ENCODE measurements at regions not wholly inside any gene's neighbourhood (a gene's known extent, or its start where the extent isn't known, plus 50 kb on each side); places are given as distances from the start of the nearest gene placed in this dataset.

DNA sequence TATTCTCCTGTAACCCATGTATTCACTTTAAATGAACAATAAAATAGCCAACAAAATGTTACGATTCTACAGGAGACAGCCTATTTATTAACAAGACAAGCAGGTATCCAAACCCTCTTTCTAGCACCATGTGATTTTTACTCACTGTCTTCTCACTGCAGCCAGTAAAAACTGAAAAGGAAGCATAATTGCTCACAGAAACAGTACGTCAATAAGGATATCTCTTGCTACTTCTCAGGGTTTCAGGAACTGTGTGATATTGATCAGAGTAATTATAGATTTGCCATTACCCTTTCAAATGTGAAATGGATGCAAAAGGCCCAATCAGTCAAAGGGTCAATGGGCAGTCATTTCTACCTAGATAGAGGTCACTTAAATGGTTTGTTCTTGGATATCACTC lies 1473.8 kb upstream of the DDX18 start:
- DNase-seq: no peak

DNA sequence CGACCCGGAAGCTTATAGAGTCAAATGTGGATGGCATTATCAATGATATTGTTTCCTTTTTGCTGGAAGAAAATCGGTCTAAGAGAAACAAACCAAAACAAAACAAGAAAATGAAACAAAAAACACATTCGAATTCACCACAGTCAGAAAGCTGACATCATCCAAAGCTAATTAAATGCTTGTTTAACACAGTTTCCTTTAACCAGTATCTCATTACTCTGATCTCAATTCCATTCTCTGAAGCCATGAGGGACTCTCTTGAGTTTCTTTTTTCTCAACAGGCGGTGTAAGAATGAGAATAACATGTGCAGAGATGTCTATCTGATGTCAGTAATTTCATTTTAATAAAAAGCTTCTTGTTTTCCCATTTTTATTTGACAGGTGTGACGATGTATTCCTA lies 1448.3 kb upstream of the DDX18 start:
- DNase-seq: no peak

DNA sequence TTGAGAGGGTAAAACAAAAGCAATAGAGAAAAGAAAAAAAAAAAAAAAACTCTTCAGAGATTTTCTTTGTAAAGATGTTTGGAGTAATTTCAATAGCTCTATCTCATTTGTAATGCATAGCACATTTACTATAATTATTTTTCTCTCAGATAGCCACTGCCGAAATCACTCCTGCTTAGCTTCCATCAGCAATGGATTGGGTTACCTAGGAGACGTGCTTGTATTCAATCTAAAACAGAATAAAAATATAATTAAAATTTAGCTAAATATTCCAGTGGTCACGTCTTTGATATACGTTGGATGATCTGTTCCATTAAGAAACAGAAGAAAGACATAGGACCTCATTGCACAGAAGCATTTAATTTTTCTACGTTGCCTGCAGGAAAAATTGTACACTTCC lies 1435.7 kb upstream of the DDX18 start:
- DNase-seq: no peak

DNA sequence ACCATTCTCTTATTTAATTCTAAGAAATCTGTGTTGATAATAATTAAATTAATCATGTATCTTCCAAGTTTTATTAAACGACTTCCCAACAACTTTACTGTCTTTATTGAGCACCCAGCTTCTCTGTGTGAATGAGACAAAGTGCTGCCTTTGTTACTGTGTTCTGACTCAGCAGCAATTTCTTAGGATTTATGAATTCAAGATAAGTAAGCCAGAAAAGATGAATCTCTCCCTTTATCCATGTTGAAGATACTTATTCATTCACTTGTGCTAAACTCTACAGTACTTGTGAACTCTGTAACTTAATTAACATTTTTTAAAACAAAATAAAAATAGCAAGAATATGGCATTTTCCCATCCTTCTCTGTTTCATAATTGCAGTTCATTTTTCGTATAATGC lies 1403.3 kb upstream of the DDX18 start:
- DNase-seq: no peak

DNA sequence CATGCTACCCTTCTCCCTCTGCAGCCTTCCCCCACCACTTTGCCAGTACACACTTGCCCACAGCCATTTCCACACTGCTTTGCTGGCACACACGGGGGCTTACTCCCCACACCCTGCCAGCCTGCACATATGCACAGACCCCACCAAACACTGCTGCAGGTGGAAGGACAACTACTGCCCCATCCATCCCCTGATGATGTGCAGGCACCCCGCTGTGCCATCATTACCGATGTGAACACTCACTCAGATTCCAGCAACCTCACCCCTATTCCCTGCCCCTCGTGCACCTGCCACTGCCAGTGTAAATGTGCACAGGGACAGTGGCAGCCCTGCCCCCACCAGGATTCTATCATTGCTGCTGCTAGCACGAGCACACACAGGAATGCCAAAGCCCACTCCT lies 1400.8 kb upstream of the DDX18 start:
- no peak for DNase-seq

DNA sequence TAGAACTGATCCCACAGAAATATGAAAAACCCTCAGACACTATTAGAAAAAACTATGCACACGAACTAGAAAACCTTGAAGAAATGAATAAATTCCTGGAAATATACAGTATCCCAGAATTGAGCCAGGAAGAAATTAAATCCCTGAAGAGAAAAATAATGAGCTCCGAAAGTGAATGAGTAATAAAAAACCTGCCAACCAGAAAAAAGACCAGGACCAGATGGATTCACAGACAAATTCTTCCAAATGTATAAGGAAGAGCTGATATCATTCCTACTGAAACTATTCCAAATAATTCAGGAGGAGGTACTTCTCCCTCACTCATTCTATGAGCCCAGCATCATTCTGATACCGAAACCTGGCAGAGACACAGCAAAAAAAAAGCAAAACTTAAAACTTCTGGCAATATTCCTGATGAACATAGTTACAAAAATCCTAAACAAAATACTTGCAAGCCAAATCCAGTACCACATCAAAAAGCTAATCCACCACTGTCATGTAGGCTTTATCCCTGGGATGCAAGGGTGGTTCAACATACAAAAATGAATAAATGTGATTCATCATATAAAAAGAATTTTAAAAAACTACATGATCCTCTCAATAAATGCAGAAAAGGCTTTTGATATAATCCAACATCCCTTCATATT lies 1397.6 kb upstream of the DDX18 start:
- DNase-seq: peak; percentile 62

DNA sequence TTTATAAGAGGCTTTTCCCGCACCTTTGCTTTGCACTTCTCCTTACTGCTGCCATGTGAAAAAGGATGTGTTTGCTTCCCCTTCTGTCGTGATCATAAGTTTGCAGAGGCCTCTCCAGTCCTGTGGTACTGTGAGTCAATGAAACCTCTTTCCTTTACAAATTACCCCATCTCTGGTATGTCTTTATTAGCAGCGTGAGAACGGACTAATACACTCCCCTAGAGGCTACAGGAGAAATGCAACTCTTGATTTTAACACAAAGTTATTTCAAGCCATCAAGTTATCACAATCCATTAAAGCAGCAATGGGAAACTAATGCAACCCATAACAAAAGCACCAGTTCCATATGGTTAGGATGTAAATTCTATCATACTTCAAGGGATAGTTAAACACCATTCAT lies 1378.8 kb upstream of the DDX18 start:
- DNase-seq: no peak

DNA sequence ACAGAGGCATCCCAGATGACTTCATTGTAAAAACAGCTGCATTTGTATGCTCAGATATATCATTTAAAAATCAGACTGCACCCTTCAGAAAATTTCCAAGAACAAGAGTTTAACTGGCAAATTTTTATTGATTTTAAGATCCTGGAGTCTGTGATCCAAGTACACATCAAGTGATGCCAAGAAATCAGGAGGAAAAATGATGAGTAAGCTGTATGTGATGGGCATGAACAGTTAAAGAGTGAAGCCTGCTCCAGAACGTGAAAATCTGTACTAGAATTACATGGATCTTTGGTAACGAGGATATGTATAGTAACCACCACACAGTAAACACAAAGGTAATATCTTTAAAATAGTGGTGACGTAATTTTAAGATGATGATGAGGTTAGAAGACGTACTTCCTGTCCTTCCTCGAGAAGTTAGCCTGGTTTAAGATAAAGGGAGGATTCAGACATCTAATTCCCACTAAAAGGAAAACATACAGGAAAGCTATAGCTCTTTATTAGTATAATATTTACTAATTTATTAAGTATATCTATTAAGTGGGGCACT lies 1374.3 kb upstream of the DDX18 start:
- no peak for DNase-seq

DNA sequence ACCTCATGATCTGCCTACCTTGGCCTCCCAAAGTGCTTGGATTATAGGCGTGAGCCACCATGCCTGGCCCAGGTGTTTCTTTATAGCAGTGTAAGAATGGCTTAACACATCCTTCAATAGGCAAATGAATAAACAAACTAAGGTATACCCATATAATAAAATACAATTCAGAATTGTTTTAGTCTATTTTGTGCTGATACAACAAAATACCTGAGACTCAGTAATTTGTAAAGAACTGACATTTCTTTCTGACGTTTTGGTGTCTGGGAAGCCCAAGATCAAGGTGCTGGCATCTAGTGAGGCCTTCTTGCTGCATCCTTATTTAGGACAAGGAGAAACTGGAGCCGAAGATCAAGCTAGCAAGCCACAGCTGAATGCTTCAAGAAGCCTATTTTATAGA lies 1372.1 kb upstream of the DDX18 start:
- no peak for DNase-seq

DNA sequence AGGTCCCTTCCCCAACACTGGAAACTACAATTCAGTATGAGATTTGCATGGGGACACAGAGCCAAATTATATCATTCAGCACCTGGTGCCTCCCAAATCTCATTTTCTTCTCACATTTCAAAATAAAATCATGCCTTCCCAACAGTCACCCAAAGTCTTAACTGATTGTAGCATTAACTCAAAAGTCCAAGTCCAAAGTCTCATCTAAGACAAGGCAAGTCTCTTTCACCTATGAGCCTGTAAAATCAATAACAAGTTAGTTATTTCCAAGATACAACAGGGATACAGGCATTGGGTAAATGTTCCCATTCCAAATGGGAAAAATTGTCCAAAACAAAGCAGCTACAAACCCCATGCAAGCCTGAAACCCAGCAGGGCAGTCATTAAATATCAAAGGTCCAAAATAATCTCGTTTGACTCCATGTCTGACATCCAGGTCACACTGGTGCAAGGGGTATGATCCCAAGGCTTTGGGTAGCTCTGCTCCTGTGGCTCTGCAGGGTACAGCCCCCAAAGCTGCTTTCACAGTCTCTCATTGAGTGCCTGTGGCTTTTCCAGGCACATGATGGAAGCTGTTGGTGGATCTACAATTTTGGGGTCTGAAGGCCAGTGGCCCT lies 1370.1 kb upstream of the DDX18 start:
- no peak for DNase-seq

DNA sequence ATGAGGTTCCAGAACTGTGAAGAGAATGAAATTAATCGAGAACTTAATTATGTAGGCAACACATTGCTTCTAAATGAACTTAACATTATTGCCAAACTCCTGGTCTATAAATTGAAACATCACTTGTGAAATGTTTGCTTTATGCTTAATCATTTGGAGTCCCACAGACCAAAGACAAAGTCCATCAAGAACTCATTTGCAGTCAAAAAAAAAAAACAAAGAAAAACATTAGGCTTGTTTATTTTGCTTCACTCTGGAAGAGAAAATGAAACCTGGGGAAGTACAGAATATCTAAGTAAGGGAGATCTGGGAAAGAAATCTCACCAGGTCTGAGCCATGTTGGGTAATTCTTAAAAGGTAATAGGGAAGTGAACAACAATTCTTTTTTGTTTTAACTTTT lies 1363.5 kb upstream of the DDX18 start:
- no peak for DNase-seq

DNA sequence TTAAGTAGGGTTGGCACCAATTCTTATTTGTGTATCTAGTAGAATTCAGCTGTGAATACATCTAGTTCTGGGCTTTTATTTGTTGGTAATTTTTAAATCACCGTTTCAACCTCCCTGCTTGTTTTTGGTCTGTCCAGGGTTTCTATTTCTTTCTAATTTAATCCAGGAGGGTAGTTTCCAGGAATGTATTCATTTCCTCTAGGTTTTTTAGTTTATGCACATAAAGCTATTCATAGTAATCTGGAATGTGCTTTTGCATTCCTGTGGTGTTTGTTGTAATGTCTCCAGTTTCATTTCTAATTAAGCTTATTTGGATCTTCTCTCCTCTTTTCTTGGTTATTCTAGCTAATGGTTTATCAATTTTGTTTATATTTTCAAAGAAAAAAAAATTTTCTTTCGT lies 1361.8 kb upstream of the DDX18 start:
- peak; percentile 5 for DNase-seq

DNA sequence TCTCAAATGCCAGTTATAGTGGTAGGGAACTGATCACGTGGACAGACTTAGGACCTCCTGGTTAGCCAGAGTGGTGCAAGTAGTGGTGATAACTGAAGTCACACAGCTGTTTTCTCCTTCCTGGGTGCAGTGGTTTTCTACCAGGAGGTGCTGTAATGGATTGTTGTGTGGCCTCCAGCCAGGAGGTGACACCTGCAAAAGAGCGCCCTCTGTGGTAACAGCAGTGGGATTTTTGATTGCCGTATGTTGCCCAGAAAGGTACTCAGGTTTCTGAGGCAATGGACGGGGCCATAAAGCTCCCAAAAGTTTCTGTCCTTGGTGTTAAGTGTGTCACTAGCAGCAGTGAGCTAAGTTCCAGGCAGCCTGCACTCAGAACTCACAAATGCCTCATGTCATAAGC lies 1358.1 kb upstream of the DDX18 start:
- no peak for DNase-seq

DNA sequence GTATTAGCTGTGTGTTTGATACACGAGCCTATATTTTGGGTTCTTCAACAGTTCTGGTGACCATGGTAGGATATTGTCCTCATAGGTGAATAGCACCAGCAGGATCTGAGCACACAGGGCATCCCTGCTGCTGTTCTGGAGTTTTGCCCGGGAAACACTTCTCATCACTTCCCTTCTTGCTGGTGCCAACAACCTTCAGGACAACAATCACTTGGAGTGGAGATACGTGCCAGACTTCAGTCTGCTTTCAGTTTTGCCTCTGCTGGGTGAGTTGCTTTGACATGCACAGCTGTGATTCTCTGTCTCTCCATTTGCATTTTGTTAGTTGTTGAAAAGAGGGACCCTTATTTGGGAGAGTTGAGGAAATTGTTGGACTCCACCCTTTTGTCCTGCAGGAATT lies 1347.2 kb upstream of the DDX18 start:
- DNase-seq: no peak

DNA sequence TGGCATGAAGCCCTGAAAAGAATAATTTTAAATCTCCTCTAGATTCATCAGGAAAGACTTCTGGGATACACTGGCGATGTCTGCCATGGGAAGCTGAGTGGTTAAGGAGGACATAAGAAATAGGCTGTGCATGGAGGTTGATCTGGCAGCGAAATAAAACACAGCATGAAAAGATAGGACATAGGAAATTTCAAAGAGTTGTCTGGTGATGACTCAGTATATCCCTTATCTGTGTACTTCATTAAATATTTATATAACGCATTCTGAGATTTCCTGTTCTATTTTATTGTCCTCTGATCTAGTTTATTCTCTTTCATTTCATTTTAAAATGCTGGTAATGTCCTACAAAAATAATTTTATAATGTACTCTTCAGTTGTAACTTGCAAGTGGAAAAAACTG lies 1337.3 kb upstream of the DDX18 start:
- no peak for DNase-seq

DNA sequence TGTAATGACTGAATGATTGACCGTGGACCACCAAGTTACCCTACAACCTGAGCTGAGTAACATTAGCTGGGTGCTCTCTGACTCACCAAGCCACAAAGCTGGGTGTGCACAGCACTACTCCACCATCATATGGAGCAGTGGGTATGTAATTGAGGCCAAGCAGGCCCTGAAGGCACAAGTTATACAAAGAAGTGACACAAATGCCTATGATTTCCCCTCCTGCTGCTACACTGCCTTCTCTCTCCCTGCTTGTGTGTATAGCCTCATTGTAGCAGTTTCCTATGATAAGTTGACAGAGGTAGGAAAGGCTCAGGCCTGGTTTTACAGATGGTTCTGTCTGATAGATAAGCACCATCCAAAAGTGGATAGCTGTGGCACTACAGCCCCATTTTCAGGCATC lies 1327.2 kb upstream of the DDX18 start:
- no peak for DNase-seq

DNA sequence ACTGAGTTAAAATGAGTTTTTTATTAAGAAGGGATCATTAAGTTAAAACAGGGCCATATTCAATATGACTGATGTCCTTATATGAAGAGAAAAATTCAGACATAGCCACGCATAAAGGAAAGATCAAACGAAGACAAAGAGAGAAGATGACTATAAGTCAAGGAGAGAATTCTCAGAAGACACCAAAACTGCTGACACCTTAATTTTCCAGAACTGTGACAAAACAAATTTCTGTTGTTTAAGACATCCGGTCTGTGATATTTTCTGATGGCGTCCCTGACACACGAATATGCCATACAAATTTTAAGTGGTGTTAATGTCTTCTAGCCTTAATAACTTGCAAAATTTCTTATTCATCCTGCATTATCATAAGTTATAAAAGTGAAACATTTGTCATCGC lies 1325.2 kb upstream of the DDX18 start:
- no peak for DNase-seq

DNA sequence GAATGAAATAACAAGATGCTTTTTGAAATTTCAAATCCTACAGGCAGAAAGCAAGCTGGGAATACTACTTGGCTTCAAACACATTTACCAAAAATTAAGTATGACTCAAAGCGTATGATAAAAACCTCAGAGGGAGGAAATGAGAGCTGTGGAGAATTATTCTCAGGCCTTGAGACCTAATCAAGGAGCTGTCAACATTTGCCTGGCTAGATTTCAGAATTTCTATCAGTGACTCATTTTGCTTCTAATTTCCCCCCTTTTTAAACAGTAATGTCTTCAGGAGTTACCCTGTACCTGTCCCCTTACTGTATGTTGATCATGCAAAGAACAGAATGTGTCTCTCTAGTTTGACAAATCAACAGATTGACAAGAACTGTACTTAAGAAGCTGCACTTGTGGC lies 1324.5 kb upstream of the DDX18 start:
- no peak for DNase-seq

DNA sequence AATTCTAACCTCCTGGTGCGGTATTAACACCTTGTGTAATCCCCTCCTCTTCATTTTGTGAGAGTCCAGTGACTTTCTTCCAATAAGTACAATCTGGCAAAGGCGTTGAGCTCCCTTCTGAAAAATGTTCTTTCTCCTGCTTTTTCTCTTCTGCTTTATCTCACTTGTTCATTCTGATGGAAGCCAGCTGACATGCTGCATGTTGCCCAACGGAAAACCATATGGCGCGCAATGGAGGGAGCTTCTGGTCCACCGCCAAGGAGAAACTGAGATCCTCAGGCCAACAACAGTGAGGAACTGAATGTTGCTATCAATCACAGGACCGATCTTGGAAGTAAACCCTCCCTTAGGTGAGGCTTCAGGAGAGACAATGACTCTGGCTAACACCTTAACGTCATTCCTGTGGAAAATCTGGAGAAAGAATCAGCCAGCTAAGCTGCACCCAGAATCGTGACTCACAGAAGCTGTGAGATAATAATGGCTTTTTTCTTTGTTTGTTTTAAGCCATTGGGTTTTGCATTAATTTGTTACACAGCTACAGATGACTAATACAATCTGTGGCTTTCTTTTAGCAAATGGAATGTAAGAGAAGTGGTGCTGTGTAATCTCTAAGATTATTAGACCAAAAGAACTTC lies 1323.9 kb upstream of the DDX18 start:
- no peak for DNase-seq

DNA sequence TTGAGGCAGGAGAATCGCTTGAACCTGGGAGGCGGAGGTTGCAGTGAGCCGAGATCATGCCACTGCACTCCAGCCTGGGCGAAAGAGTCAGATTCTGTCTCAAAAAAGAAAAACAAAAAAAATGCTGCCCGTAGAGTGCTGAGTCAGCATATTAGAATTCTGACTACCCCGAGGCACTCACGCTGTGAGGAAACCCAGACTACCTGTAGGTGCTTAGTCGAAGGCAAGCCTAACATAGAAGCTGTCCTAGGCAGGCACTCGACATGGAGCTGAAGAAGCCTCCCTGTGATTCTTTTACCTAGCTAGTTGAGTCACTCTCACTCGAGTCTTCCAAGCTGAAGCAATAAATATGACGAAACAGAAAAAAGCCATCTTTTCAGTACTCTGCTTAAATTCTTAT lies 1323.2 kb upstream of the DDX18 start:
- DNase-seq: no peak

DNA sequence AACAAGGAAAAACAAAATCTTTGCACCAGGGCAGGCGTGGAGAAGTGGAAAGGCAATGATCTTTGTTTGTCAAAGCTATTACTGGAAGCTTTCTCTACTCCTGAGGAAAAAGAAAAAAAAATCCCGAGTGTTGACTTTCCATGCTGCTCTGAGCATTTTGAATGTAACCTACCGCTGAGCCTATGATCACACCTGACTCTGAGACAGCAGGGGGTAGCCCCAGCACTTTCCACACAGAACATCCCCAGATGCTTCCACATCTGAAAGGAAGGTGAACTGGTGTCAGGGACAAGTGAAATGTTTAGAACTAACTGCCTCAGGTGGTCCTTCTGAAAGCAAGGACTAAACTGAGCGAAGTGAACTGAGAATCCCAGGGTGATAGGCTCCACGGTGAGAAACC lies 1315.1 kb upstream of the DDX18 start:
- no peak for DNase-seq

DNA sequence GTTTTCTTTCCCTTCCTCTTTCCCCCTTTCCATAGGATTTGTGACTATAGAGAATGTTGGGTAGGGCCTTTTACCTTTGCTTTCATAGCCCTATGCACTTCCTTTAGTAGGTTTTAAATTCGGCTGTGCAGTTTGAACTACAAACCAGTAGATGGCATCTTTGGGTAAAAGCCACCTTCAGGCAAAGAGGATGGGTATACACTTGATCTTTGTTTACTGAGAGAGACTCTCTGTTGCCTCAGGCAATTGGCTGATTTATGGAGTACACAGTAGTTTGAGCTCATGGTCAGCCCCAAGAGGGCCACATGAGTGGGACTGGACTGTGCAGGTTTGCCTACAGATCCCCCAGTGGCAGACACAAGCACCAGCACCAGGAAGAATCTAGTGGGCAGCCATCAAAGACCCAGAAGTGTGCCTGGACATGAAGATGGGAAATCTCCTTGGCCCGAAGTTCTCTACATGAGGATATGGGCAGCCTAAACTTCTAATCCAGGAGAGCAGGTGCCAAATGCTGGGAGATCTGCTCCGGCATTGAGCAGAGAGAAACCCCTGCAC lies 1304.3 kb upstream of the DDX18 start:
- no peak for DNase-seq

DNA sequence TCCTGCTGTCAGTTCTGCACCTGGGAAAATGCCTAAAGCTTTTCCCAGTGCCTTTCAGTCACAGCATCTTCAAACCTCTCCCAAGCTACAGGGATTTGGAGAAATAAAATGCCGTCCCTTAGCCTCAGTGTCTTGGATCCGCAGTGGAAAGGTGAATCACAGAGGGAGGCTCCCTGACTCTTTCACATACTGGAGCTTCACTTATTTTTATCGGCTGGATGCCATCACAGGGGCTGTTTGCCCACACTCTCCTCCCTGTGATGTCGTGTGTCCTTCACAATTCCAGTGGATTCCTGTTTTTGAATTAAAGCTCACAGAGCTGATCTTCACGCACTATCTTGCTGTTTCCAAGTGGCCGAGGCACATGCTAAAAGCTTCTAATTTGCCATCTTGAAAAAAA lies 1303.1 kb upstream of the DDX18 start:
- DNase-seq: no peak

DNA sequence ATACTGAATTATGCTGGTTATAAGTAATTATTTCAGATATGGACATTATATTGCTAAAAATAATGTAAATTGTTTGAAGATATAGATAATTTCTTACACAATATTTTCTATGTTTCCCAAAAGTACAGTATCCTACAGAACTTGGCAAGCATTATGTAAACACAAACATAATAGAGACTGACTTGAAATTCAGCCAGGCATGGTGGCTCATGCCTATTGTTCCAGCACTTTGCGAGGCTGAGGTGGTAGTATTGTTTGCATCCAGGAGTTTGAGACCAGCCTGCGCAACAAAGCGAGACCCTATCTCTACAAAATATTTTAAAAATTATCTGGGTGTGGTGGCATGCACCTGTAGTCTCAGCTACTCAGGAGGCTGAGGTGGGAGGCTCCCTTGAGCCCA lies 1300.5 kb upstream of the DDX18 start:
- DNase-seq: no peak

Data from skin of body (tissue), 1 donor.